Mammary epithelial cell (primary cell): ENCODE measurements at regions not wholly inside any gene's neighbourhood (a gene's known extent, or its start where the extent isn't known, plus 50 kb on each side); places are given as distances from the start of the nearest gene placed in this dataset.

Experiments
- EZH2 ChIP-seq: IDR thresholded peaks from 2 replicates; pipeline ENCODE4 v1.6.1; 2012; ENCODE audit warnings: low read length, inconsistent platforms, borderline replicate concordance
- TF ChIP-seq, protein P1 (sequence below), 2 donors: IDR thresholded peaks in 1 of 2; conservative IDR thresholded peaks in 1 of 2; 2 replicates each; pipeline ENCODE4 v1.5.1; 2011 to 2012; ENCODE audit warnings: inconsistent platforms in 2 of 2, low read length in 2 of 2, mild to moderate bottlenecking in 2 of 2, control low read depth in 1 of 2, low read depth in 1 of 2; ENCODE audit not compliant: insufficient read depth in 1 of 2; ENCODE audit errors: extremely low read depth in 1 of 2

GRCh38 chr9:96048956-96049831 lies 173.7 kb downstream of the ERCC6L2 start:
- TF ChIP-seq, protein P1, sequence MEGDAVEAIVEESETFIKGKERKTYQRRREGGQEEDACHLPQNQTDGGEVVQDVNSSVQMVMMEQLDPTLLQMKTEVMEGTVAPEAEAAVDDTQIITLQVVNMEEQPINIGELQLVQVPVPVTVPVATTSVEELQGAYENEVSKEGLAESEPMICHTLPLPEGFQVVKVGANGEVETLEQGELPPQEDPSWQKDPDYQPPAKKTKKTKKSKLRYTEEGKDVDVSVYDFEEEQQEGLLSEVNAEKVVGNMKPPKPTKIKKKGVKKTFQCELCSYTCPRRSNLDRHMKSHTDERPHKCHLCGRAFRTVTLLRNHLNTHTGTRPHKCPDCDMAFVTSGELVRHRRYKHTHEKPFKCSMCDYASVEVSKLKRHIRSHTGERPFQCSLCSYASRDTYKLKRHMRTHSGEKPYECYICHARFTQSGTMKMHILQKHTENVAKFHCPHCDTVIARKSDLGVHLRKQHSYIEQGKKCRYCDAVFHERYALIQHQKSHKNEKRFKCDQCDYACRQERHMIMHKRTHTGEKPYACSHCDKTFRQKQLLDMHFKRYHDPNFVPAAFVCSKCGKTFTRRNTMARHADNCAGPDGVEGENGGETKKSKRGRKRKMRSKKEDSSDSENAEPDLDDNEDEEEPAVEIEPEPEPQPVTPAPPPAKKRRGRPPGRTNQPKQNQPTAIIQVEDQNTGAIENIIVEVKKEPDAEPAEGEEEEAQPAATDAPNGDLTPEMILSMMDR (conservative IDR thresholded peaks at IDR 0.05 in 1 of 2, IDR thresholded peaks at IDR 0.05 in 1 of 2; ENCODE audit: extremely low read depth in 1 of 2, insufficient read depth in 1 of 2, low read depth in 1 of 2, low read length in 2 of 2), result no peak
- no peak for TF ChIP-seq EZH2
